Tibial nerve (tissue), 4 donors: ENCODE measurements at regions not wholly inside any gene's neighbourhood (a gene's known extent, or its start where the extent isn't known, plus 50 kb on each side); places are given as distances from the start of the nearest gene placed in this dataset.

ENCODE experiments used
- EP300 ChIP-seq, 2 donors: sonication (generic); formaldehyde crosslinking; IDR thresholded peaks; one replicate each; pipeline ENCODE4 v1.6.1; 2017; ENCODE audit warnings: antibody characterized with exemption in 2 of 2, mild to moderate bottlenecking in 1 of 2
- POLR2A ChIP-seq, 2 donors: fragments of 450-650 bp; IDR thresholded peaks; one replicate each; pipeline ENCODE4 v1.6.1; 2017; ENCODE audit warnings: antibody characterized with exemption in 2 of 2, mild to moderate bottlenecking in 2 of 2, moderate library complexity in 2 of 2
- TF ChIP-seq, protein P1 (sequence below), 5 experiments: fragments of 200-600 bp in 3 of 5; fragments of 450-650 bp in 2 of 5; sonication (generic) in 3 of 5; IDR thresholded peaks; one replicate each; pipeline ENCODE4 v1.5.1; 2016 to 2019; ENCODE audit warnings: antibody characterized with exemption in 5 of 5, mild to moderate bottlenecking in 3 of 5, moderate library complexity in 2 of 5

DNA sequence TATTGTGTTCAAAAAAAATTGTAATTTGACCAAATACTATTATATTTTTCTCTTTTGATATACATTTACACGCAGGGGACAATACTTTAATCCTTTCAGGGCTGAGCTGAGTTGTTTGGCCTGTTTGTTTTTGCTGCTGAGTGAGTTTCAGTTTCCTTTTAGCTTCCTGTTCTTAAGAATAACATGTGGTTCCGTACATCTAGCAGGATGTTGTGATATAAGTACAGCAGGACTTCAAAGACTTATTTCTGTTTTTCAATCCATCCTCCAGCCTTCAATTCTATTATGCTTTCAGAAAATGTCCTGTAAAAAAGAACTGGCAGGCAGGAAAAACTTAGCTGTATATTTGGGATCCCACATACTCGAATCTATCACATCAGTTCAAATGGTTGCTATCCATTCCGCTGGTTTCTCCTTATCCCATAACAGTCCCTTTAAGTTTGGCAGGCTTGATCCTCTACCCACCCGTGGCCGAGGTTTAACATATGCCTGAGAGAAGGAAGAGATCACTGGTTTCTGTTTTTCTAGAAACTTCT is 1037.3 kb upstream of the ACO1 start:
- TF ChIP-seq, protein P1, sequence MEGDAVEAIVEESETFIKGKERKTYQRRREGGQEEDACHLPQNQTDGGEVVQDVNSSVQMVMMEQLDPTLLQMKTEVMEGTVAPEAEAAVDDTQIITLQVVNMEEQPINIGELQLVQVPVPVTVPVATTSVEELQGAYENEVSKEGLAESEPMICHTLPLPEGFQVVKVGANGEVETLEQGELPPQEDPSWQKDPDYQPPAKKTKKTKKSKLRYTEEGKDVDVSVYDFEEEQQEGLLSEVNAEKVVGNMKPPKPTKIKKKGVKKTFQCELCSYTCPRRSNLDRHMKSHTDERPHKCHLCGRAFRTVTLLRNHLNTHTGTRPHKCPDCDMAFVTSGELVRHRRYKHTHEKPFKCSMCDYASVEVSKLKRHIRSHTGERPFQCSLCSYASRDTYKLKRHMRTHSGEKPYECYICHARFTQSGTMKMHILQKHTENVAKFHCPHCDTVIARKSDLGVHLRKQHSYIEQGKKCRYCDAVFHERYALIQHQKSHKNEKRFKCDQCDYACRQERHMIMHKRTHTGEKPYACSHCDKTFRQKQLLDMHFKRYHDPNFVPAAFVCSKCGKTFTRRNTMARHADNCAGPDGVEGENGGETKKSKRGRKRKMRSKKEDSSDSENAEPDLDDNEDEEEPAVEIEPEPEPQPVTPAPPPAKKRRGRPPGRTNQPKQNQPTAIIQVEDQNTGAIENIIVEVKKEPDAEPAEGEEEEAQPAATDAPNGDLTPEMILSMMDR (IDR thresholded peaks at IDR 0.05) = no peak
- TF ChIP-seq POLR2A (IDR thresholded peaks at IDR 0.05) (no peak), EP300 (IDR thresholded peaks at IDR 0.05) (no peak)
